GM20431 (cell line): ENCODE measurements at regions not wholly inside any gene's neighbourhood (a gene's known extent, or its start where the extent isn't known, plus 50 kb on each side); places are given as distances from the start of the nearest gene placed in this dataset.
"Not testable (repeated sequence)": the region's sequence is repeated elsewhere in the genome, so short reads cannot be mapped to it uniquely, and the experiment has no call there.

ENCODE experiments used
- in situ Hi-C: fragments of 300-500 bp; cut with MseI, MboI; formaldehyde crosslinking; loops from one replicate; pipeline ENCODE4 v1.15.0; 2020; ENCODE audit warnings: low sequenced_read_pairs; ENCODE audit not compliant: unreplicated experiment

DNA sequence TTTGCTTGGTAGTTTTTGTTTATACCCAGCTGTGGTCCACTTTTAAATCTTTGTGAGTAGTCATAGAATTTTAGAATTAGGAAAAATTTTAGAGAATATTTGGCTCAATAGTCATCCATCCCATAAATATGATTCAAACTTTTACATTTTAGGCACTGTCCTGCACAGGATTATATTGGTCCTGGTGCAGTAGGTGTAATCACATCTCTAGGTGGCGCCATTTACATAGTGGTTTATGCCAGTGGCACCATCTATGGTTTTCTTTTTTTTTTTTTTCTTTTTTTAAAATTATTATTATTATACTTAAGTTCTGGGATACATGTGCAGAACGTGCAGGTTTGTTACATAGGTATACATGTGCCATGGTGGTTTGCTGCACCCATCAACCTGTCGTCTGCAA, 260.7 kb upstream of the KCNN2 start:
- in situ Hi-C loops: no loop called here

- in situ Hi-C loops: no loop called here
Observed at GRCh38 chr5:114113604-114114003, 248.3 kb upstream of the KCNN2 start.

- in situ Hi-C loops: no loop called here
Observed at GRCh38 chr5:114116981-114117380, 244.9 kb upstream of the KCNN2 start.

DNA sequence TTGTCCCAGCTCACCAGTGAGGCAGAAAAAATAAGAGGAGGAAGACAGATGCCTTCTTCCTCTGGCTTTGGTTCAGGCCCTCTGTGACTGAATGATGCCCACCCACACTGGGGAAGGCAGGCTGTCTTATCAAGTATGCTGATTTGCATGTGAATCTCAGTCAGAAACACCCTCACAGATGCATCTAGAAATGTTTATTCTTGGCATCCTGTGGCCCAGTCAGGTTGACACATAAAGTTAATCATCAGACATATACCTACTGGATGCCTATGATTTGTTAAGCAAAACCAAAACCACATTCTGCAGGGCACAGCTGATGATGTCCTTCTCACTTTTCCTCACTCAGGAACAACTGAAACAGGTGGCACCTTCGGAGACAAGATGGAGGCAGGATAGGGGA, 243.4 kb upstream of the KCNN2 start:
- in situ Hi-C loops: no loop called here

GRCh38 chr5:114120166-114120565, 241.7 kb upstream of the KCNN2 start:
- in situ Hi-C loops: no loop called here

- in situ Hi-C loops: no loop called here
Observed at GRCh38 chr5:114122852-114123251, 239.0 kb upstream of the KCNN2 start.

DNA sequence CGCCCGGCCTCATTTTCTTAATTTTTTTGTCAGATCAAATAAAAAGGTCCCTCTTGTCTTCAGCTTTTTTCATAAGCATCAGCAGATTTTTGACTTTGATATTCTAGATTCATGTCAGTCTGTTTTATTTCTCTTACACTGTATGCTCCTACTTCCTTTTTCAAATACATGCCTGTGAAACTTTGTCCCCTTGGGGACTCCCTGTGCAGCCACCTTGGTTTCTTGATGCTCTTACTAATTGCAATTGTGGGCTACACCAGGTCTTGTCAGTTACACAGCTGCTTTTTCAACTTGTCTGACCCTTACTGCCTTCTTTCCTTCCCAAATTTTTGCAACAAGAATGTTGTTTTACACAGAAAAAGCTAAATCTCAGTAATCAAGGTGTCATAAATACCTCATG, 238.2 kb upstream of the KCNN2 start:
- in situ Hi-C loops: no loop called here

DNA sequence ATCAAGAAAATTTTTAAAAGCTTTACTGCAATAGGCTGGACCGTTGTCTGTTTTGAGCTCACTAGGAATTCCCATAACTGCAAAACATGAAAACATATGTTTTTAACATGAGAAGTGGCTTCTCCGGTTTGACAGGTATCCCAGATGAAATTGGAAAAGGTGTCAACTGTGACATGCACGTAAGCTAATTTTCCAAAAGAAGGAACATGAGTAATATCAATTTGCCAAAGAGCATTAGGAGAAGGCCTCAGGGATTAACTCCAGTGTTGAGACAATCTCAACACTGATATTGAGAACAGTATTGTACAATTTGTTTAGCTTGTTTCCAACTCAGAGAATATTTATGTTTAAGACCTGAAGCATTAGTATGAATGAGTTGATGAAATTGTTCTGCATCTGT, 215.5 kb upstream of the KCNN2 start:
- in situ Hi-C loops: no loop called here

- in situ Hi-C loops: no loop called here
Observed at GRCh38 chr5:114148253-114148652, 213.6 kb upstream of the KCNN2 start.

DNA sequence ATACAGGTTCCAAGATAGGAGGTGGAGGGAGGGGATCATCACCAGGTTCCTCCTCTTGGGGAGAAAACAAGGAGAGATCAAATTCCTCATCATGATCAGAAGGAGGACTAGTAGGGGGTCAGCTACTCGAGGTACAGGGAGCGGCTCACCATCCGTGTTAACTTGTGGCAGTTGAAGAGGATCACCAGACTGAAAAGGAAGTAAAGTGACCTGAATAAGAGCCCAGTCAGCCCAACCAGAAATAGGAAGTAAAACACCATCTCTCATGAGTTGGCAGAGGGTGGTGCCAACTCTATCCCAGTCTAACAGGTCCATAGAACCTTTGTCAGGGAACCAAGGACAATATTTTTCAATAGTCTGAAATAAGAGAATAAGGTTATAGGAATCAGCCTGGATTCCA, 213.1 kb upstream of the KCNN2 start:
- in situ Hi-C loops: not testable (repeated sequence)

DNA sequence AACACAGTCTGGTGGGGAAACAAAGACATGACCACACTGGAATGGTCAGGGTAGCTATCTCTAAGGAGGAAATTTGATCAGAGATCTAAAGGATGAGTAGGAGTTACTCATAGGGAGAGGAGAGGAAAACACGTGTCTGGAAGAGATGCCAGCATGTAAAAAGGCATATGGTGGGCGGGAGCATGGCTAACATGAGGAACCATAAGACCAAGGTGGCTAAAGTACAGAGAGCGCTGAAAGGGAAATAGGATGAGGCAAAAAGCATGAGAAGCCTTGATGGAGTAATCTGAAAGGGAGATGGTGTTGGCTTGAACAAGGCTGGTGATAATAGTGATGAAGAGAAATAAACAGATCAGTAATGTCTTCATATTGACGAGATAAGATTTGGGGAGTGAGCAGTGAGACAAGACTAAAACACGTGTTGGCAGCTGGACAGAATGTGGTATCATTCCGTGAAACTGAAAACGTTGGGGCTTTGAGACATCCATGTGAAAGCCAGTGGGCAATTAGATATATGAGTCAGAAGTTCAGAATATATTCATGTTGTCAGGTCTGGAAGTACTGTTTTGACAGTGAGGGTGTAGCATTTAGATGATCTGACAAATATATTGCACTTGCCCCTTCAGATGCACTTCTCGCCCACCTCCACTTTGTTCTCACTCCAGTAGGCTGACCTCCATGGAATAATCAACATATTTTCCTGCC, 209.1 kb upstream of the KCNN2 start:
- in situ Hi-C loops: no loop called here

- in situ Hi-C loops: no loop called here
Observed at GRCh38 chr5:114153392-114153791, 208.5 kb upstream of the KCNN2 start.

DNA sequence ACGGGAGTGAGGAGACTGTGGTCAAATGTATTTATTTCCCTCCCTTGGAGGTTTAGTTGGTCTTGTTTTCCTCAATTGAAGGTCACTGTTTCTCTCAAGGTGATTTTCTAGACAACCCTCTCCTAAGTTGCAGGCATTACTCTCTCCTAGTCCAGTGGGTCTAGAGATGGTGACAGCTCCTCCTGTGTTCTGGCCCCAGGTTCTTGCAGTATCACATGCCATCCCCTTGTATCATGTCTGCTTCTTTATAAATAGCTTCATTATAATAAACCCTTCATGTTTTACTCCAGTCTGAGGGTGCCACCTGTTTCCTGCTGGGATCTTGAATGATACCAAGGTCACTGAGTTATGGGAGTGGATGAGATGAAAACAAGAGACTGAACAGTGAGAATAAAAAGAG, 208.0 kb upstream of the KCNN2 start:
- in situ Hi-C loops: no loop called here

- in situ Hi-C loops: no loop called here
Observed at GRCh38 chr5:114166081-114166480, 195.8 kb upstream of the KCNN2 start.

GRCh38 chr5:114174131-114174530, 187.7 kb upstream of the KCNN2 start:
- in situ Hi-C loops: no loop called here

- in situ Hi-C loops: no loop called here
Observed at GRCh38 chr5:114174837-114175236, 187.0 kb upstream of the KCNN2 start.

GRCh38 chr5:114176356-114176755, 185.5 kb upstream of the KCNN2 start:
- in situ Hi-C loops: no loop called here

DNA sequence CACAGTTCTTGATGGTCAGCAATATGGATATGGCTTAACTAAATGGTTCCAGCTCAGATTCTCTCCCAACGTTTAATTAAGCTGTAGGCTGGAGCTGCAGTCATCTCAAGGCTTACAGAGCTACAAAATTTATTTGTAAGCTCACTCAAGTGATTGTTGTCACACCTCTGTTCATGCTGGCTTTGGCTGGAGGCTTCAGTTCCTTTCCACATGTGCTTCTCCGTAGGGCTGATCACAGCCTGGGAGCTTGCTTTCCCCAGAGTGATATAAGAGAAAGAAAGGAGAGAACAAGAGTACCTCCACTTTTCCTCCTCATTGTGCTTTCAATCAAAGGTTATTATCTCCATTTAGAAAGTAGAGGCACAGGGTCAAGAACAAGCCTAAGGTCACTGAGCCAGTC, 182.7 kb upstream of the KCNN2 start:
- in situ Hi-C loops: no loop called here

DNA sequence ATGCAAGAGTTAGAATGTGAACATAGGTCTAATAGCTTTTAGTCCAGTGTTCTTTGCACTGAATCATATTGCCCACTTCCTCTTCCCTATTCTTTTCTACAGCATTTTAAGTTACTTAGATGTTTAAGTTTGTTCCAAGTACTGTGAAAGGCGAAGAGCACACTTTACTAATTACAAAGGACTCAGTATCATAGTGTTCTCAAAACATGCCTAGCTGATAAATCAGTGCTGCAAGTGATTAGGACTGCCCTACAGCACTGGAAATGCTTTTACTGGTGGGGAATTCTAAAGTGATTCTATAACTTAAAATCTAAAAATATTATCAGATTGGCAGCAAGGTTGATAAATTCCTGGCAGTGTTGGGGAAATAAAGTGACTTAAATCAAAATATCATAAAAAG, 177.9 kb upstream of the KCNN2 start:
- in situ Hi-C loops: no loop called here

DNA sequence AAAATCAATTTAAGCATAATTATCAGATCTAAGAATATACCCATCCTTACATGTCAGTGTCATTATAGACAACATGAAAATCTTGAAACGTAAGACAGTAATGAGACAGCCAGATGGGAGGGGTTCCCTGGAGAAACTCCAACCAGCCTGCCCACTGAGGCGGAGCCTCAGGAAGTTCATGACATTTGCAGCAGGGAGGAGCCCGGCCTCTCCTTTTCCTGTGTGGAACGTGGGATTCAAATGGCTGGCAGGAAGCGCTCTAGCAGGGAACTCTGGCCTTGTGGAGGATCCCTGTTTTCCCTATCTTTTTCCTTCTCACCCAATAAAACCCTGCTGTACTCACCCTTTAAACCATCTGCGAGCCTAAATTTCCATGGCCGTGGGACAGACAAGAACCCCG, 176.6 kb upstream of the KCNN2 start:
- in situ Hi-C loops: no loop called here

GRCh38 chr5:114191441-114191840, 170.4 kb upstream of the KCNN2 start:
- in situ Hi-C loops: no loop called here

DNA sequence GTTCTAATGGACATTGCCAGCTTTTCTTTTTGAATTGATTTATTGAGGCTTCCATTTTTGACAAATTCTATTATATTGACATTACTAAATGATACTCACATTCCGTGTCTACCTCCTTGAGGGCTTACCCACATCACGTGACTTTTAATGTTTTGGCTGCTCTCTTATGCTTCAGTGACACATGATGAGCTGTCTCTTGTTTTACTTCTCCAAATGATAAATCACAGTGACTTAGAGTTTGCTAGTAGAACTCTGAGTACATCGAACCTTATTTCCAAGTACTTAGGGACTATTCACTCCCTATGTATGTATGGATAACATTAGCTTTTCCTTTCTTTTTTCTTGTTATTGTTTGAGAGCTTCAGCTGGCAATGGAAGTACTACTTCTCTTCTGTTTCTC, 169.8 kb upstream of the KCNN2 start:
- in situ Hi-C loops: no loop called here

GRCh38 chr5:114201332-114201731, 160.5 kb upstream of the KCNN2 start:
- in situ Hi-C loops: no loop called here
